DND-41 (cell line): ENCODE measurements at regions not wholly inside any gene's neighbourhood (a gene's known extent, or its start where the extent isn't known, plus 50 kb on each side); places are given as distances from the start of the nearest gene placed in this dataset.

Source experiments
- ATAC-seq: fragments of 200-7000 bp; cut with Tn5 transposase; 3 replicates; pipeline ENCODE4 v1.9.1; 2021; ENCODE audit warnings: low read depth; ENCODE audit not compliant: insufficient read depth
- DNase-seq: peaks from one replicate; pipeline ENCODE4 v3.0.0-alpha.2; 2020
- H2AFZ ChIP-seq: 2 replicates; pipeline ENCODE4 v1.6.0; 2012; ENCODE audit warnings: low read depth, low read length
- H3K27ac ChIP-seq: 2 replicates; pipeline ENCODE4 v1.5.1; 2012; ENCODE audit warnings: low read length, inconsistent platforms
- H3K27me3 ChIP-seq: fragments of 200-600 bp; sonication (generic); 2 replicates; pipeline ENCODE4 v1.6.0; 2012; ENCODE audit warnings: low read length, mild to moderate bottlenecking, inconsistent platforms; ENCODE audit not compliant: insufficient read depth, poor library complexity
- H3K36me3 ChIP-seq: 2 replicates; pipeline ENCODE4 v1.5.1; 2012; ENCODE audit warnings: low read length, inconsistent platforms; ENCODE audit not compliant: insufficient read depth
- H3K4me1 ChIP-seq: 2 replicates; pipeline ENCODE4 v1.5.1; 2012; ENCODE audit warnings: mild to moderate bottlenecking, low read length; ENCODE audit not compliant: insufficient read depth
- H3K4me2 ChIP-seq: 2 replicates; pipeline ENCODE4 v1.6.0; 2012; ENCODE audit warnings: mild to moderate bottlenecking, moderate library complexity, low read length, inconsistent platforms; ENCODE audit not compliant: insufficient read depth
- H3K4me3 ChIP-seq, 2 experiments: fragments of 200-600 bp in 1 of 2; shearing (Covaris generic) in 1 of 2; 2 replicates each; pipeline ENCODE4 v1.5.1; 2012 to 2016; ENCODE audit warnings: inconsistent platforms in 2 of 2, low read length in 2 of 2, mild to moderate bottlenecking in 2 of 2, low read depth in 1 of 2, moderate library complexity in 1 of 2
- H3K79me2 ChIP-seq: 2 replicates; pipeline ENCODE4 v1.6.0; 2012; ENCODE audit warnings: low read length, inconsistent platforms; ENCODE audit not compliant: insufficient read depth
- H3K9ac ChIP-seq: 2 replicates; pipeline ENCODE4 v1.6.0; 2012; ENCODE audit warnings: low read depth, mild to moderate bottlenecking, inconsistent platforms, low read length, moderate library complexity
- H3K9me3 ChIP-seq: 2 replicates; pipeline ENCODE4 v1.5.1; 2012; ENCODE audit warnings: low read length, moderate library complexity, mild to moderate bottlenecking, inconsistent platforms; ENCODE audit not compliant: insufficient read depth, severe bottlenecking
- H4K20me1 ChIP-seq: 2 replicates; pipeline ENCODE4 v1.6.0; 2012; ENCODE audit warnings: low read length; ENCODE audit not compliant: insufficient read depth
- CTCF ChIP-seq: IDR thresholded peaks from 2 replicates; pipeline ENCODE4 v1.5.1; 2012; ENCODE audit warnings: borderline replicate concordance, low read length, moderate library complexity, mild to moderate bottlenecking; ENCODE audit not compliant: poor library complexity, severe bottlenecking; ENCODE audit errors: extremely low read depth
- EZH2 ChIP-seq: IDR thresholded peaks from 3 replicates; pipeline ENCODE4 v1.6.1; 2012; ENCODE audit warnings: borderline replicate concordance, low read depth, mild to moderate bottlenecking, moderate library complexity, low read length, inconsistent platforms; ENCODE audit not compliant: severe bottlenecking

- Histone ChIP-seq H2AFZ (no peak overlapping the region), H3K79me2 (no peaks in the 10 kb centered on the region), H3K27me3 (no peaks in the 10 kb centered on the region), H3K9ac (no peak overlapping the region), H3K4me1 (no peaks in the 10 kb centered on the region), H3K4me3 (no peak overlapping the region), H4K20me1 (no peaks in the 10 kb centered on the region), H3K27ac (no peak overlapping the region), H3K4me2 (no peak overlapping the region), H3K36me3 (no peaks in the 10 kb centered on the region), H3K9me3 (peaks cover 2% of the 10 kb centered on the region)
- ATAC-seq (no peak), DNase-seq (no peak)
- TF ChIP-seq EZH2 (no peak), CTCF (no peak)
Observed at GRCh38 chr1:71285529-71285928, 204.7 kb upstream of the ZRANB2 start.

- DNase-seq (no peak), ATAC-seq (no peak)
- Histone ChIP-seq H4K20me1 (no peaks in the 10 kb centered on the region), H2AFZ (no peak overlapping the region), H3K9me3 (no peaks in the 10 kb centered on the region), H3K36me3 (no peaks in the 10 kb centered on the region), H3K9ac (no peak overlapping the region), H3K4me3 (no peak overlapping the region), H3K4me2 (no peak overlapping the region), H3K79me2 (no peaks in the 10 kb centered on the region), H3K27me3 (no peaks in the 10 kb centered on the region), H3K4me1 (no peaks in the 10 kb centered on the region), H3K27ac (no peak overlapping the region)
- TF ChIP-seq EZH2 (no peak), CTCF (no peak)
Observed at GRCh38 chr1:71276466-71276865, 195.6 kb upstream of the ZRANB2 start.

- Histone ChIP-seq H3K36me3 (no peaks in the 10 kb centered on the region), H3K9me3 (no peaks in the 10 kb centered on the region), H3K4me1 (no peaks in the 10 kb centered on the region), H3K9ac (no peak overlapping the region), H3K4me2 (no peak overlapping the region), H4K20me1 (no peaks in the 10 kb centered on the region), H3K4me3 (no peak overlapping the region), H3K27ac (no peak overlapping the region), H2AFZ (no peak overlapping the region), H3K27me3 (no peaks in the 10 kb centered on the region), H3K79me2 (no peaks in the 10 kb centered on the region)
- ATAC-seq (no peak), DNase-seq (no peak)
- TF ChIP-seq CTCF = no peak
- TF ChIP-seq EZH2 = no peak
Observed at GRCh38 chr1:71273334-71273733, 192.5 kb upstream of the ZRANB2 start.

GRCh38 chr1:71270394-71270915, 189.6 kb upstream of the ZRANB2 start:
- H3K9me3 ChIP-seq = no peaks in the 10 kb centered on the region
- ATAC-seq (no peak), DNase-seq (no peak)
- no peaks in the 10 kb centered on the region for H3K27me3 ChIP-seq
- no peak overlapping the region for H3K9ac ChIP-seq
- H2AFZ ChIP-seq = no peak overlapping the region
- no peaks in the 10 kb centered on the region for H3K36me3 ChIP-seq
- H3K27ac ChIP-seq = no peak overlapping the region
- H4K20me1 ChIP-seq = no peaks in the 10 kb centered on the region
- TF ChIP-seq EZH2 (no peak), CTCF (no peak)
- no peak overlapping the region for H3K4me2 ChIP-seq
- no peaks in the 10 kb centered on the region for H3K79me2 ChIP-seq
- H3K4me3 ChIP-seq = no peak overlapping the region
- no peaks in the 10 kb centered on the region for H3K4me1 ChIP-seq
